ENCODE measurements at regions not wholly inside any gene's neighbourhood (a gene's known extent, or its start where the extent isn't known, plus 50 kb on each side); places are given as distances from the start of the nearest gene placed in this dataset.

DNA sequence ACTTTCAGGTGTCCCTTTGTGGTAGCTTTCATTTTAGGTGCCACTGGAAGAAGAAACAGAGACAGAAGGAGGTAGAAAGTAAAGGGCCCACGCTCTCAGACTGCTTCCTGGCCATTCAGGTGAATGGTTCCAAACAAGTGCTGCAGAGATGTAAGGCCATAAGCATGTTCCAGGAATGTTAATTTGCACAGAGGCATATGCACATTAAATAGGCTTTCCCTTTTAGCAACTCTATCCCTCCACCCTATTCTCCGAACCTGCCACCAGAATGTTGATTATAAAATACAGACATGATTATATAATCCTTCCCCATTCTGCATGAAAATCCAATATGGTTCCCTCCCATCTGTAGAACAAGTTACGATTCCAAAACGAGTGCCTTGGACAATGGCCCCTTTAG, 297.2 kb downstream of the C6orf118 start:
- TF ChIP-seq EZH2phosphoT487 (IDR thresholded peaks at IDR 0.05; ENCODE audit: borderline replicate concordance) = no peak
- TF ChIP-seq, protein P1, sequence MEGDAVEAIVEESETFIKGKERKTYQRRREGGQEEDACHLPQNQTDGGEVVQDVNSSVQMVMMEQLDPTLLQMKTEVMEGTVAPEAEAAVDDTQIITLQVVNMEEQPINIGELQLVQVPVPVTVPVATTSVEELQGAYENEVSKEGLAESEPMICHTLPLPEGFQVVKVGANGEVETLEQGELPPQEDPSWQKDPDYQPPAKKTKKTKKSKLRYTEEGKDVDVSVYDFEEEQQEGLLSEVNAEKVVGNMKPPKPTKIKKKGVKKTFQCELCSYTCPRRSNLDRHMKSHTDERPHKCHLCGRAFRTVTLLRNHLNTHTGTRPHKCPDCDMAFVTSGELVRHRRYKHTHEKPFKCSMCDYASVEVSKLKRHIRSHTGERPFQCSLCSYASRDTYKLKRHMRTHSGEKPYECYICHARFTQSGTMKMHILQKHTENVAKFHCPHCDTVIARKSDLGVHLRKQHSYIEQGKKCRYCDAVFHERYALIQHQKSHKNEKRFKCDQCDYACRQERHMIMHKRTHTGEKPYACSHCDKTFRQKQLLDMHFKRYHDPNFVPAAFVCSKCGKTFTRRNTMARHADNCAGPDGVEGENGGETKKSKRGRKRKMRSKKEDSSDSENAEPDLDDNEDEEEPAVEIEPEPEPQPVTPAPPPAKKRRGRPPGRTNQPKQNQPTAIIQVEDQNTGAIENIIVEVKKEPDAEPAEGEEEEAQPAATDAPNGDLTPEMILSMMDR (conservative IDR thresholded peaks at IDR 0.05; ENCODE audit: low read length) = no peak
